Neural progenitor cell (in vitro differentiated cells): ENCODE measurements at regions not wholly inside any gene's neighbourhood (a gene's known extent, or its start where the extent isn't known, plus 50 kb on each side); places are given as distances from the start of the nearest gene placed in this dataset.

ENCODE experiments used
- CTCF ChIP-seq: fragments of 200-600 bp; sonication (generic); IDR thresholded peaks from 2 replicates; pipeline ENCODE4 v1.5.1; 2017; ENCODE audit warnings: antibody characterized with exemption, mild to moderate bottlenecking
- EZH2 ChIP-seq: fragments of 200-600 bp; sonication (generic); IDR thresholded peaks from 2 replicates; pipeline ENCODE4 v1.6.1; 2017; ENCODE audit warnings: antibody characterized with exemption, mild to moderate bottlenecking, moderate library complexity

GRCh38 chr1:147472966-147473732, 68.2 kb upstream of the BCL9 start:
- no peak for TF ChIP-seq EZH2
- no peak for TF ChIP-seq CTCF
